GM21390 (cell line): ENCODE measurements at regions not wholly inside any gene's neighbourhood (a gene's known extent, or its start where the extent isn't known, plus 50 kb on each side); places are given as distances from the start of the nearest gene placed in this dataset.

Source experiments
- ATAC-seq: cut with Tn5 transposase; IDR thresholded peaks from one replicate; pipeline ENCODE4 v1.9.1; 2021; ENCODE audit not compliant: unreplicated experiment

GRCh38 chr9:6703898-6704639, 53.7 kb upstream of the KDM4C start:
- ATAC-seq: peak; percentile 84

GRCh38 chr9:6702707-6703106, 55.1 kb upstream of the KDM4C start:
- ATAC-seq: no peak

GRCh38 chr9:6696178-6696577, 50.6 kb upstream of the GLDC start:
- ATAC-seq: no peak

- ATAC-seq: no peak
Measured at GRCh38 chr9:6695121-6695814, 49.7 kb upstream of the GLDC start.
